Vagina (tissue), 2 donors: ENCODE measurements at regions not wholly inside any gene's neighbourhood (a gene's known extent, or its start where the extent isn't known, plus 50 kb on each side); places are given as distances from the start of the nearest gene placed in this dataset.

ENCODE experiments used
- DNase-seq, 2 donors: peaks; one replicate each; pipeline ENCODE4 v3.0.0-alpha.2; 2017; ENCODE audit errors: extremely low spot score in 2 of 2
- H3K27ac ChIP-seq: fragments of 200-600 bp; sonication (generic); one replicate; pipeline ENCODE4 v1.5.1; 2019
- H3K27me3 ChIP-seq: fragments of 200-600 bp; sonication (generic); one replicate; pipeline ENCODE4 v1.5.1; 2019
- H3K36me3 ChIP-seq, 2 donors: fragments of 200-600 bp; sonication (generic); one replicate each; pipeline ENCODE4 v1.5.1; 2017 to 2019
- H3K4me1 ChIP-seq: fragments of 200-600 bp; sonication (generic); one replicate; pipeline ENCODE4 v1.5.1; 2019
- H3K4me3 ChIP-seq, 2 donors: fragments of 200-600 bp; sonication (generic); 1 replicate in 1 of 2; 2 replicates in 1 of 2; pipeline ENCODE4 v1.5.1; 2016 to 2019
- H3K9me3 ChIP-seq: fragments of 200-600 bp; sonication (generic); one replicate; pipeline ENCODE4 v1.5.1; 2019
- CTCF ChIP-seq, 3 experiments: fragments of 450-650 bp in 2 of 3; fragments of 200-600 bp in 1 of 3; sonication (generic) in 1 of 3; IDR thresholded peaks; one replicate each; pipeline ENCODE4 v1.5.1; 2017 to 2019; ENCODE audit warnings: antibody characterized with exemption in 3 of 3, mild to moderate bottlenecking in 2 of 3, moderate library complexity in 2 of 3
- POLR2A ChIP-seq, 2 donors: fragments of 450-650 bp; IDR thresholded peaks; one replicate each; pipeline ENCODE4 v1.6.1; 2017; ENCODE audit warnings: antibody characterized with exemption in 2 of 2, mild to moderate bottlenecking in 2 of 2, moderate library complexity in 2 of 2
- POLR2AphosphoS5 ChIP-seq, 2 donors: sonication (generic); formaldehyde crosslinking; IDR thresholded peaks; one replicate each; pipeline ENCODE4 v1.9.0; 2017; ENCODE audit warnings: antibody characterized with exemption in 2 of 2, mild to moderate bottlenecking in 2 of 2, low read depth in 1 of 2; ENCODE audit not compliant: insufficient read depth in 1 of 2
- intact Hi-C: fragments of 100-400 bp; cut with DNase I; formaldehyde crosslinking; loops from one replicate; pipeline ENCODE4 v1.15.1; 2023

DNA sequence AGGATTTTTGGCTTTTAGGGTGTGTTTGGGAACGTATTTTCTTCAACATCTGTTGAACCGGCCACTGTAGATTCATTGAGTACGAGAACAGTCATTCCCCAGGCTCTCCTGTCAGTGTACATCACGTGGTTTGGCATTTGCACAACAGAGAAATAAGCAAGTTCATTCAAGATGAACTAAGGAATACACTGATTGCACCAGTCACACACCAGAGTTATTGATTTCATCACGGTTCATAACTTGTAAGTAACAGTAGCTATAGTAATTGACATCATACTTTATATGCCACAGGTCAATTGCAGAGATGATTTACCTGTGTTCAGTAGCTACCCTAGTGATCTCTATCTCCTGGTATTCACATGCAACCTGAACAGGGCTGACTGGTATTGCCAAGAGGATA lies 90.7 kb upstream of the ETS2 start:
- H3K27me3 ChIP-seq = no peaks in the 10 kb centered on the region
- H3K9me3 ChIP-seq = no peaks in the 10 kb centered on the region
- H3K4me3 ChIP-seq = no peak overlapping the region
- H3K27ac ChIP-seq = no peak overlapping the region
- H3K4me1 ChIP-seq = no peaks in the 10 kb centered on the region
- intact Hi-C loops = no loop called here
- no peak for TF ChIP-seq CTCF (IDR thresholded peaks at IDR 0.05)
- TF ChIP-seq POLR2AphosphoS5 (IDR thresholded peaks at IDR 0.05; ENCODE audit: insufficient read depth in 1 of 2, low read depth in 1 of 2) = no peak
- no peak for TF ChIP-seq POLR2A (IDR thresholded peaks at IDR 0.05)
- no peaks in the 10 kb centered on the region for H3K36me3 ChIP-seq
- no peak for DNase-seq

DNA sequence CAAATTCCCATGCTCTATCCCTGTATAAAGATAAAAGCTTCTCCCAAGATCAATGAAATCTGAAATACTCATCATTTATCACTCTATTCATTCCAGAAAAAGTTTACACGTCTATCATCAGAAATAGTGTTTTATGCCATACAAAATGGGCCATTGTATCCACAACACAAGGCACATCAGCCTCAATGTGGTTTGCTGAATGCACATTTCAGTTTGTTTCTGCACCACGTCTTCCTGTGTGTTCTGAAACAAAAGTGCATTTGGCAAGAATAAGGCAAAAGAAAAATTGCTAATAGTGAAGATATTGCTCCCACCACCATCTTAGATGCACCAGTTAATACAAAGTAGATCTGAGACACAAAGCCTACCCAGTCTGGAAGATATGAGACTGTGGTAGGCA lies 89.6 kb upstream of the ETS2 start:
- Histone ChIP-seq H3K27ac (no peak overlapping the region), H3K27me3 (no peaks in the 10 kb centered on the region), H3K4me3 (no peak overlapping the region), H3K9me3 (no peaks in the 10 kb centered on the region), H3K4me1 (no peaks in the 10 kb centered on the region), H3K36me3 (no peaks in the 10 kb centered on the region)
- DNase-seq = no peak
- intact Hi-C loops = no loop called here
- no peak for TF ChIP-seq POLR2A (IDR thresholded peaks at IDR 0.05)
- TF ChIP-seq POLR2AphosphoS5 (IDR thresholded peaks at IDR 0.05; ENCODE audit: insufficient read depth in 1 of 2, low read depth in 1 of 2) = no peak
- no peak for TF ChIP-seq CTCF (IDR thresholded peaks at IDR 0.05)

GRCh38 chr21:38716942-38717341 lies 88.8 kb upstream of the ETS2 start:
- no peak overlapping the region for H3K4me3 ChIP-seq
- no peak for DNase-seq
- no peaks in the 10 kb centered on the region for H3K27me3 ChIP-seq
- intact Hi-C loops = no loop called here
- no peaks in the 10 kb centered on the region for H3K9me3 ChIP-seq
- no peaks in the 10 kb centered on the region for H3K36me3 ChIP-seq
- no peak for TF ChIP-seq CTCF (IDR thresholded peaks at IDR 0.05)
- no peak for TF ChIP-seq POLR2AphosphoS5 (IDR thresholded peaks at IDR 0.05; ENCODE audit: insufficient read depth in 1 of 2, low read depth in 1 of 2)
- no peak for TF ChIP-seq POLR2A (IDR thresholded peaks at IDR 0.05)
- H3K27ac ChIP-seq = no peak overlapping the region
- no peaks in the 10 kb centered on the region for H3K4me1 ChIP-seq

GRCh38 chr21:38718481-38718880 lies 87.2 kb upstream of the ETS2 start:
- H3K27ac ChIP-seq = no peak overlapping the region
- intact Hi-C loops = no loop called here
- no peaks in the 10 kb centered on the region for H3K36me3 ChIP-seq
- H3K27me3 ChIP-seq = no peaks in the 10 kb centered on the region
- DNase-seq = peak in 1 of 2 donors; percentile 32
- no peak overlapping the region for H3K4me3 ChIP-seq
- H3K4me1 ChIP-seq = no peaks in the 10 kb centered on the region
- TF ChIP-seq POLR2AphosphoS5 (IDR thresholded peaks at IDR 0.05; ENCODE audit: insufficient read depth in 1 of 2, low read depth in 1 of 2) = no peak
- no peak for TF ChIP-seq CTCF (IDR thresholded peaks at IDR 0.05)
- no peak for TF ChIP-seq POLR2A (IDR thresholded peaks at IDR 0.05)
- no peaks in the 10 kb centered on the region for H3K9me3 ChIP-seq

- no peak overlapping the region for H3K27ac ChIP-seq
- intact Hi-C loops = no loop called here
- no peak overlapping the region for H3K4me3 ChIP-seq
- TF ChIP-seq POLR2A (IDR thresholded peaks at IDR 0.05) = no peak
- no peak for TF ChIP-seq CTCF (IDR thresholded peaks at IDR 0.05)
- no peak for TF ChIP-seq POLR2AphosphoS5 (IDR thresholded peaks at IDR 0.05; ENCODE audit: insufficient read depth in 1 of 2, low read depth in 1 of 2)
- DNase-seq = no peak
- no peaks in the 10 kb centered on the region for H3K4me1 ChIP-seq
- H3K27me3 ChIP-seq = no peaks in the 10 kb centered on the region
- H3K9me3 ChIP-seq = peaks cover 3% of the 10 kb centered on the region
- no peaks in the 10 kb centered on the region for H3K36me3 ChIP-seq
Measured at GRCh38 chr21:38720074-38720473, 85.7 kb upstream of the ETS2 start.
